Fibroblast of the aortic adventitia (primary cell): ENCODE measurements at regions not wholly inside any gene's neighbourhood (a gene's known extent, or its start where the extent isn't known, plus 50 kb on each side); places are given as distances from the start of the nearest gene placed in this dataset.
"Not testable (repeated sequence)": the region's sequence is repeated elsewhere in the genome, so short reads cannot be mapped to it uniquely, and the experiment has no call there.

Experiments
- DNase-seq: peaks from one replicate; pipeline ENCODE4 v3.0.0-alpha.2; 2010; ENCODE audit warnings: low read depth
- H3K4me3 ChIP-seq: 2 replicates; pipeline ENCODE4 v1.5.1; 2011; ENCODE audit warnings: low read depth, mild to moderate bottlenecking, control low read depth, low read length, moderate library complexity
- TF ChIP-seq, protein P1 (sequence below): IDR thresholded peaks from 2 replicates; pipeline ENCODE4 v1.5.1; 2011; ENCODE audit warnings: mild to moderate bottlenecking, low read length, control low read depth, inconsistent platforms; ENCODE audit not compliant: insufficient read depth

DNA sequence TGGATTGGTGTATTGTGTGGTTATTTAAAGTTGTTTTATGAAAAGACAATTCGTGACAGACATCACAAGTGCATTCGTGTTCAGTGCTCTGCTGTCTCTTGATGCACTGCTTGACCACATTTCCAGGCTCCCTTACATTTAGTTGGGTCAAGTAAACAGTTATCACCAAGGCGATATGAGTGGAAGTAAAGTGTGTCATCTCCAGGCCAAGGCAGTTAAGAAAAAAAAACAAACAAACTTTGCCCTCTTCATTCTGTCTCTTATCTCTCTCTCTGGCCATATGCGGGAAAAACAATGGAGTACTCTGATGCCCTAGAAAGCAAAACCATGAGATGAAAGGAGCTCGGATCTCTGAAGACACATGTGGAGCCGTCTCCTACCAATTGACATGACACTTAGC, 131.1 kb downstream of the DSEL start:
- peak; percentile 57 for DNase-seq
- H3K4me3 ChIP-seq = no peak overlapping the region
- TF ChIP-seq, protein P1, sequence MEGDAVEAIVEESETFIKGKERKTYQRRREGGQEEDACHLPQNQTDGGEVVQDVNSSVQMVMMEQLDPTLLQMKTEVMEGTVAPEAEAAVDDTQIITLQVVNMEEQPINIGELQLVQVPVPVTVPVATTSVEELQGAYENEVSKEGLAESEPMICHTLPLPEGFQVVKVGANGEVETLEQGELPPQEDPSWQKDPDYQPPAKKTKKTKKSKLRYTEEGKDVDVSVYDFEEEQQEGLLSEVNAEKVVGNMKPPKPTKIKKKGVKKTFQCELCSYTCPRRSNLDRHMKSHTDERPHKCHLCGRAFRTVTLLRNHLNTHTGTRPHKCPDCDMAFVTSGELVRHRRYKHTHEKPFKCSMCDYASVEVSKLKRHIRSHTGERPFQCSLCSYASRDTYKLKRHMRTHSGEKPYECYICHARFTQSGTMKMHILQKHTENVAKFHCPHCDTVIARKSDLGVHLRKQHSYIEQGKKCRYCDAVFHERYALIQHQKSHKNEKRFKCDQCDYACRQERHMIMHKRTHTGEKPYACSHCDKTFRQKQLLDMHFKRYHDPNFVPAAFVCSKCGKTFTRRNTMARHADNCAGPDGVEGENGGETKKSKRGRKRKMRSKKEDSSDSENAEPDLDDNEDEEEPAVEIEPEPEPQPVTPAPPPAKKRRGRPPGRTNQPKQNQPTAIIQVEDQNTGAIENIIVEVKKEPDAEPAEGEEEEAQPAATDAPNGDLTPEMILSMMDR = no peak

DNA sequence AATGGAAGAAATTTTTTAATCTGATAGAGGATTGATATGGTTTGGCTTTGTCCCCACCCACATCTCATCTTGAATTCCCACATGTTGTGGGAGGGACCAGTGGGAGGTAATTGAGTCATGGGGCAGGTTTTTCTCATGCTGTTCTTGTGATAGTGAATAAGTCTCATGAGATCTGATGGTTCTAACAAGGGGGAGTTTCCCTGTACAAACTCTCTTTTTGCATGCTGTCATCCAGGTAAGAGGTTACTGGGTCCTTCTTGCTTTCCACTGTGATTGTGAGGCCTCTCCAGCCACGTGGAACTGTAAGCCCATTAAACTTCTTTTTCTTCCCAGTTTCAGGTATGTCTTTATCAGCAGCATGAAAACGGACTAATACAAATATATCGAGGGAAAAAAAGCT, 132.5 kb downstream of the DSEL start:
- not testable (repeated sequence) for H3K4me3 ChIP-seq, DNase-seq

DNA sequence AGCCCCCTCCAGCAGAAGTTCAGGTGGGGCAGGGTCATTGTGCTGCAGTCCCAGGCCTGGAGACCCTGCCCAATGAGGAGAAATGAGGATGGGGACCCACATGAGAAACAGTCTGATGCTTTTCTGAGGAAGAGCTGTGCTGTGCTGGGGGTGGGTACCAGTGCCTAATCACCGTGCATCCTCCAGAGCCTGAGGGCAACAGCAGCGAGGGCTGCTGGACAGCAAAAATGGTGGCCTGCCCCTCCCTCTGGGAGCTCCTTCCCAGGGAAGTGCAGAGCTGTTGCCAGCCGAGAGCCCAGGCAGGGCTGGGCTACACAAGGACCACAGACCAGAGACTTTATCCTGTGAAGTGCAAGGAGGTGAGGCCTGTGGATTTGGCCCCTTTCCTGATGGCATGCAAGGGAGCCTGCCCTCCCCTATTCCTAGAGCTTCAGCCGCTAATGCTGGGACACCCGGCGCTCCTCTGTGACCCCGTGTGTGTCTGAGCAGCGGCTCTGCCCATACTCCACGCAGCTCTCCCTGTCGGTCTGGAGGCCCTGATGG, 134.8 kb downstream of the DSEL start:
- H3K4me3 ChIP-seq = no peak overlapping the region
- TF ChIP-seq, protein P1 = no peak
- no peak for DNase-seq

DNA sequence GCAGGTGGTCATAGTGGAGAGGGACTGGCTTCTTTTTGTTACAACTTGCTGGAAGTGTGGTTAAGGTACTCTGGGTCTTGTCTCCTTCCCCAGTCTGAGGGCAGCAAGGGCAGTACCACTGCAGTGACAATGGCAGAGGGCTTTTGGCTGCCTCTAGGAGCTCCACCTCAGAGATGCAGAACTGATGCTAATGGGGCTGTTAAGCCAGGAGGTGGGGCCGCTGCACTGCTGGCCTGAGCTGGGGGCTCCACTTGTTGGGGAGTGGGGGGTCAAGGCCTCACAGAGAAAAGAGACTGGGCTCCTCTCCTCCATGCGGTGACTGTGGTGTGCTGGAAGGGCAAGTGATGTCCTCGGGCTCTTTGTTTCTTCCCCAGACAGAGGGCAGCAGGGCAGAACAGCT, 135.7 kb downstream of the DSEL start:
- H3K4me3 ChIP-seq = no peak overlapping the region
- DNase-seq = no peak
- TF ChIP-seq, protein P1 = no peak

DNA sequence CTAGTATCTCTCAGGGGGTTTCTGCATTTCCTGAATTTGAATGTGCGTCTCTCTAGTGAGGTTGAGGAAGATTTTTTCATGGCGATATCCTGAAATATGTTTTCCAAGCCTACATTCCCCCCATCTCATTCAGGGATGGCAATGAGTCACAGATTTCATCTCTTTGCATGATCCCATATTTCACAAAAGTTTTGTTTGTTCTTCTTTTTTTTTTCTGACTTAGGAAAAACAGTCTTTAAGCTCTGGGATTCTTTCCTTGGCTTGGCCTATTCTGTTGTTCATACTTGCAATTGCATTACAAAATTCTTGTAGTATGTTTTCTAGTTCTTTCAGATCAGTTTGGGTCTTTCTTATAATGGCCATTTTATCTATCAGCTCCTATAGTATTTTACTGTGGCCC, 136.5 kb downstream of the DSEL start:
- TF ChIP-seq, protein P1 = no peak
- DNase-seq = peak; percentile 37
- H3K4me3 ChIP-seq = no peak overlapping the region

DNA sequence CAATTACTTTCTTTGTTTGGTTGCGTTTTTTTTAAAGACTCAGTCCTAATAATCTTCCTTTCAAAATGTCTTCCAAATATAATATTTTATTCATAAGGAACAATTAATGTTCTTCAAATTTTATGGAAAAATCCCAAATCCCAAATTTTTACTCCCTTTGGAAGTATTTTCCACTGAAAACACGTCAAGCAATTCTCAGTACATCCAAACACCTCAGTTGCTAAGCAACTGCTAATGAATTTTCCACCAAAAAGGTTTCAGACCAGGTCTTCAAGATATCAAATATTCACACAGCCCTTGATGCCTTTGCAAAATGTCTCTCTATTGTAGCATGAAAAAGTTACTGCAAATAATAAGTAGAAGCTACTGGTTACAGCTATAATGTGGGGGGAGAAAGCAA, 140.1 kb downstream of the DSEL start:
- no peak overlapping the region for H3K4me3 ChIP-seq
- TF ChIP-seq, protein P1 = no peak
- DNase-seq = no peak

DNA sequence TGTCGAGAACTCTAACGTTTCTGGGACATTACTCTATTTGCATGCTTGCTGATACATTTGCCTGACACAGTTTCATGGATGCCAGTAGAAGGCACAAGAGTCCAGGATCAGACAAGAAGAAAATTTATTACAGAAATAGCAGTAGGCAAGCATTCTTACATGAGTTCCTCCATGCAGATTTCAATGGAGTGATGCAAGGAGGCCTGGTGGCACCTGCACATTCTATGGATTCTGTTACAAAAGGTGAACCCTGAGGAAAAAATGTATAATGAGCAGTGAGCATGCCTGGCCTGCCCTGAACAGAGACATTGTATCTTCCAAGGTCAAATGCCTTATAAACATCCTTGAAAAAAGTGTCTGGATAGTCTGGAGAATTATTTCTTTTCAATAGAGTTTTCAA, 142.9 kb downstream of the DSEL start:
- no peak overlapping the region for H3K4me3 ChIP-seq
- TF ChIP-seq, protein P1 = no peak
- DNase-seq = peak; percentile 3
